ENCODE measurements at regions not wholly inside any gene's neighbourhood (a gene's known extent, or its start where the extent isn't known, plus 50 kb on each side); places are given as distances from the start of the nearest gene placed in this dataset.

GRCh38 chr17:72184805-72185204 is 64.0 kb downstream of the SOX9 start:
- no peak for DNase-seq (ENCODE audit: low read depth, low spot score)
- H3K4me3 ChIP-seq (ENCODE audit: low read depth, low read length), result no peak overlapping the region
- no peak for TF ChIP-seq CTCF (IDR thresholded peaks at IDR 0.05; ENCODE audit: low read depth, low read length)
- in situ Hi-C loops (cut with HindIII; ENCODE audit: low sequenced_read_pairs), result no loop called here

GRCh38 chr17:72185564-72185963 is 64.7 kb downstream of the SOX9 start:
- TF ChIP-seq CTCF (IDR thresholded peaks at IDR 0.05; ENCODE audit: low read depth, low read length), result no peak
- no peak overlapping the region for H3K4me3 ChIP-seq (ENCODE audit: low read depth, low read length)
- DNase-seq (ENCODE audit: low read depth, low spot score), result no peak
- in situ Hi-C loops (cut with HindIII; ENCODE audit: low sequenced_read_pairs), result no loop called here

GRCh38 chr17:72187556-72187955 is 66.7 kb downstream of the SOX9 start:
- peak; percentile 39 for DNase-seq (ENCODE audit: low read depth, low spot score)
- no peak for TF ChIP-seq CTCF (IDR thresholded peaks at IDR 0.05; ENCODE audit: low read depth, low read length)
- in situ Hi-C loops (cut with HindIII; ENCODE audit: low sequenced_read_pairs), result no loop called here

GRCh38 chr17:72188801-72189200 is 68.0 kb downstream of the SOX9 start:
- no peak overlapping the region for H3K4me3 ChIP-seq (ENCODE audit: low read depth, low read length)
- TF ChIP-seq CTCF (IDR thresholded peaks at IDR 0.05; ENCODE audit: low read depth, low read length), result no peak
- no peak for DNase-seq (ENCODE audit: low read depth, low spot score)
- in situ Hi-C loops (cut with HindIII; ENCODE audit: low sequenced_read_pairs), result no loop called here

More at GRCh38 chr17:72187556-72187955, 66.7 kb downstream of the SOX9 start:
- H3K4me3 ChIP-seq (ENCODE audit: low read depth, low read length), result no peak overlapping the region

GRCh38 chr17:72189768-72190593 is 69.2 kb downstream of the SOX9 start:
- H3K4me3 ChIP-seq (ENCODE audit: low read depth, low read length), result no peak overlapping the region
- TF ChIP-seq CTCF (IDR thresholded peaks at IDR 0.05; ENCODE audit: low read depth, low read length), result no peak
- DNase-seq (ENCODE audit: low read depth, low spot score), result no peak
- in situ Hi-C loops (cut with HindIII; ENCODE audit: low sequenced_read_pairs), result no loop called here

GRCh38 chr17:72191356-72191755 is 70.5 kb downstream of the SOX9 start:
- H3K4me3 ChIP-seq (ENCODE audit: low read depth, low read length), result no peak overlapping the region
- in situ Hi-C loops (cut with HindIII; ENCODE audit: low sequenced_read_pairs), result no loop called here
- no peak for TF ChIP-seq CTCF (IDR thresholded peaks at IDR 0.05; ENCODE audit: low read depth, low read length)
- DNase-seq (ENCODE audit: low read depth, low spot score), result no peak
